Hepatocyte (in vitro differentiated cells): ENCODE measurements at regions not wholly inside any gene's neighbourhood (a gene's known extent, or its start where the extent isn't known, plus 50 kb on each side); places are given as distances from the start of the nearest gene placed in this dataset.

Experiments used
- DNase-seq: peaks from one replicate; pipeline ENCODE4 v3.0.0-alpha.2; 2016; ENCODE audit warnings: low spot score
- H2AFZ ChIP-seq: fragments of 200-600 bp; sonication (generic); 2 replicates; pipeline ENCODE4 v1.6.0; 2016; ENCODE audit warnings: antibody characterized with exemption, mild to moderate bottlenecking
- H3K27ac ChIP-seq: fragments of 200-600 bp; sonication (generic); 2 replicates; pipeline ENCODE4 v1.5.1; 2016; ENCODE audit warnings: mild to moderate bottlenecking
- H3K27me3 ChIP-seq: fragments of 200-600 bp; sonication (generic); 2 replicates; pipeline ENCODE4 v1.6.1; 2016
- H3K36me3 ChIP-seq: fragments of 200-600 bp; sonication (generic); replicated peaks from 2 replicates; pipeline ENCODE4 v1.5.1; 2016; ENCODE audit warnings: low read depth; ENCODE audit not compliant: insufficient read depth
- H3K4me1 ChIP-seq: fragments of 200-600 bp; sonication (generic); 2 replicates; pipeline ENCODE4 v1.5.1; 2016; ENCODE audit warnings: mild to moderate bottlenecking, moderate library complexity; ENCODE audit not compliant: insufficient read depth
- H3K4me2 ChIP-seq: fragments of 200-600 bp; sonication (generic); 2 replicates; pipeline ENCODE4 v1.6.0; 2016
- H3K4me3 ChIP-seq: fragments of 200-600 bp; sonication (generic); 2 replicates; pipeline ENCODE4 v1.5.1; 2016; ENCODE audit warnings: mild to moderate bottlenecking
- H3K79me2 ChIP-seq: fragments of 200-600 bp; sonication (generic); 2 replicates; pipeline ENCODE4 v1.6.0; 2017; ENCODE audit warnings: mild to moderate bottlenecking
- H3K9me2 ChIP-seq: fragments of 200-600 bp; sonication (generic); replicated peaks from 2 replicates; pipeline ENCODE4 v1.6.0; 2017; ENCODE audit warnings: mild to moderate bottlenecking; ENCODE audit not compliant: insufficient read depth
- H3K9me3 ChIP-seq: fragments of 200-600 bp; sonication (generic); 2 replicates; pipeline ENCODE4 v1.5.1; 2016; ENCODE audit warnings: low read depth, mild to moderate bottlenecking
- H4K20me1 ChIP-seq: fragments of 200-600 bp; sonication (generic); 2 replicates; pipeline ENCODE4 v1.6.0; 2016; ENCODE audit warnings: mild to moderate bottlenecking; ENCODE audit not compliant: insufficient read depth, poor library complexity, severe bottlenecking
- EZH2 ChIP-seq: fragments of 200-600 bp; sonication (generic); IDR thresholded peaks from 2 replicates; pipeline ENCODE4 v1.6.1; 2016; ENCODE audit warnings: antibody characterized with exemption, mild to moderate bottlenecking, borderline replicate concordance
- EZH2phosphoT487 ChIP-seq: fragments of 200-600 bp; sonication (generic); IDR thresholded peaks from one replicate; pipeline ENCODE4 v1.6.1; 2018; ENCODE audit warnings: antibody characterized with exemption, mild to moderate bottlenecking, low read depth, moderate library complexity; ENCODE audit not compliant: unreplicated experiment, severe bottlenecking
- WGBS: methylation state at CpG from one replicate; pipeline ENCODE4 v1.1.6; 2016; ENCODE audit warnings: low lambda C conversion rate; ENCODE audit errors: missing lambda C conversion rate; 5-methylcytosine and 5-hydroxymethylcytosine counted together
- TF ChIP-seq, protein P1 (sequence below): fragments of 200-600 bp; sonication (generic); IDR thresholded peaks from 2 replicates; pipeline ENCODE4 v1.5.1; 2016; ENCODE audit warnings: antibody characterized with exemption, mild to moderate bottlenecking; ENCODE audit not compliant: poor library complexity

- Histone ChIP-seq H3K27ac (no peak overlapping the region), H3K4me3 (no peak overlapping the region), H4K20me1 (no peaks in the 10 kb centered on the region), H3K27me3 (no peaks in the 10 kb centered on the region), H3K4me1 (no peaks in the 10 kb centered on the region), H3K4me2 (no peak overlapping the region), H3K79me2 (no peaks in the 10 kb centered on the region), H3K9me3 (no peaks in the 10 kb centered on the region), H3K36me3 (no peaks in the 10 kb centered on the region), H2AFZ (no peak overlapping the region), H3K9me2 (no peaks in the 10 kb centered on the region)
- TF ChIP-seq EZH2 (no peak), EZH2phosphoT487 (no peak)
- TF ChIP-seq, protein P1, sequence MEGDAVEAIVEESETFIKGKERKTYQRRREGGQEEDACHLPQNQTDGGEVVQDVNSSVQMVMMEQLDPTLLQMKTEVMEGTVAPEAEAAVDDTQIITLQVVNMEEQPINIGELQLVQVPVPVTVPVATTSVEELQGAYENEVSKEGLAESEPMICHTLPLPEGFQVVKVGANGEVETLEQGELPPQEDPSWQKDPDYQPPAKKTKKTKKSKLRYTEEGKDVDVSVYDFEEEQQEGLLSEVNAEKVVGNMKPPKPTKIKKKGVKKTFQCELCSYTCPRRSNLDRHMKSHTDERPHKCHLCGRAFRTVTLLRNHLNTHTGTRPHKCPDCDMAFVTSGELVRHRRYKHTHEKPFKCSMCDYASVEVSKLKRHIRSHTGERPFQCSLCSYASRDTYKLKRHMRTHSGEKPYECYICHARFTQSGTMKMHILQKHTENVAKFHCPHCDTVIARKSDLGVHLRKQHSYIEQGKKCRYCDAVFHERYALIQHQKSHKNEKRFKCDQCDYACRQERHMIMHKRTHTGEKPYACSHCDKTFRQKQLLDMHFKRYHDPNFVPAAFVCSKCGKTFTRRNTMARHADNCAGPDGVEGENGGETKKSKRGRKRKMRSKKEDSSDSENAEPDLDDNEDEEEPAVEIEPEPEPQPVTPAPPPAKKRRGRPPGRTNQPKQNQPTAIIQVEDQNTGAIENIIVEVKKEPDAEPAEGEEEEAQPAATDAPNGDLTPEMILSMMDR = no peak
- DNase-seq = no peak
- WGBS = 86% methylated on average over 4 of the region's 4 CpGs
Measured at GRCh38 chr6:9101920-9102319, 666.6 kb upstream of the SLC35B3 start.

DNA sequence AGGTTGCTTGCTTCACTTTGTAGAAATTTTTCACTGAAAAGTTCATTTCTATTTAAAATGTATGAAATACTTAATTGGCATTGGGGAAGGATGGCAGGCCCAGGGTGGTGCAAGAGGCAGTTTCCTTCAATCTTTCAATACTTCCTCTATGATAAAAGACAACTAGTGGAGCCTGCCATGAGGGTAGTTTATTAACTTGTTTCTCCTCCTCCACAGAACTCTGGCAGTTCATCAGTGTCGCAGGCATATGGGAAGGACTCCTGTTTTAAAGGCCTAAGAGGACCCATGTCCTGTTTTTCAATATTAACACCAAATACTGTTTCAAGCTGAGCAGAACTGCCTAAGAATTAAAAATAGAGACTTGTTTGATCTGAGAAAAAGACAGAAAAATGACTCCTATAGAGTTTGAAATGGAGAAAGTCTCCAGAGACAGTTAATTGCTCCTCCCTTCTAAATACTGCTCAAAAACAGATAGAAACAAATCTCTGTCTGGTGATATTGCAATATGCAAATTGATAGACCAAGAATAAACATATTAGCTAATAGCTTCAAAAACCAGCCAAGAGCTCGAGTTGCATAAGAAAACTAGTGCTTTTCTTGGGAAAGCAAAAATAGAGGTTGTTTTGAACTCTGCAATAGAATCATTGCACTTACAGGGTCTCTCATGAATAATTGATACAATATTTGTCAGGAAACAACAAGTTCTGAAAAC, 665.7 kb upstream of the SLC35B3 start:
- no peak for DNase-seq
- 80% methylated on average over 2 of the region's 2 CpGs for WGBS
- H3K4me3 ChIP-seq = no peak overlapping the region
- no peaks in the 10 kb centered on the region for H3K4me1 ChIP-seq
- no peaks in the 10 kb centered on the region for H3K36me3 ChIP-seq
- H3K9me2 ChIP-seq = no peaks in the 10 kb centered on the region
- H3K4me2 ChIP-seq = no peak overlapping the region
- no peaks in the 10 kb centered on the region for H3K9me3 ChIP-seq
- no peaks in the 10 kb centered on the region for H3K27me3 ChIP-seq
- TF ChIP-seq EZH2 (no peak), EZH2phosphoT487 (no peak)
- TF ChIP-seq, protein P1 = no peak
- H4K20me1 ChIP-seq = no peaks in the 10 kb centered on the region
- no peak overlapping the region for H3K27ac ChIP-seq
- H2AFZ ChIP-seq = no peak overlapping the region
- no peaks in the 10 kb centered on the region for H3K79me2 ChIP-seq

GRCh38 chr6:9095729-9096128, 660.4 kb upstream of the SLC35B3 start:
- no peaks in the 10 kb centered on the region for H3K4me1 ChIP-seq
- DNase-seq = no peak
- TF ChIP-seq EZH2 (no peak), EZH2phosphoT487 (no peak)
- TF ChIP-seq, protein P1 = no peak
- H3K9me2 ChIP-seq = no peaks in the 10 kb centered on the region
- H4K20me1 ChIP-seq = no peaks in the 10 kb centered on the region
- H3K27me3 ChIP-seq = no peaks in the 10 kb centered on the region
- no peaks in the 10 kb centered on the region for H3K9me3 ChIP-seq
- no peaks in the 10 kb centered on the region for H3K79me2 ChIP-seq
- no peak overlapping the region for H3K4me2 ChIP-seq
- H2AFZ ChIP-seq = no peak overlapping the region
- 88% methylated on average over 6 of the region's 6 CpGs for WGBS
- no peak overlapping the region for H3K27ac ChIP-seq
- H3K36me3 ChIP-seq = no peaks in the 10 kb centered on the region
- no peak overlapping the region for H3K4me3 ChIP-seq
